Mesenchymal stem cell (in vitro differentiated cells and primary cell): ENCODE measurements at regions not wholly inside any gene's neighbourhood (a gene's known extent, or its start where the extent isn't known, plus 50 kb on each side); places are given as distances from the start of the nearest gene placed in this dataset.

Experiments used
- DNase-seq: peaks from one replicate; pipeline ENCODE4 v3.0.0-alpha.2; 2013
- H2AFZ ChIP-seq: one replicate; pipeline ENCODE4 v1.6.1; 2013; ENCODE audit warnings: low read depth, mild to moderate bottlenecking, control low read depth, inconsistent platforms, low read length, moderate library complexity
- H2AK5ac ChIP-seq: 2 replicates; pipeline ENCODE4 v1.6.1; 2013; ENCODE audit warnings: low read length, moderate library complexity, mild to moderate bottlenecking, inconsistent platforms; ENCODE audit not compliant: severe bottlenecking
- H2BK120ac ChIP-seq: one replicate; pipeline ENCODE4 v1.6.1; 2013; ENCODE audit warnings: low read depth, mild to moderate bottlenecking, inconsistent platforms, low read length, moderate library complexity
- H2BK12ac ChIP-seq, 2 experiments: one replicate each; pipeline ENCODE4 v1.6.1; 2013; ENCODE audit warnings: inconsistent platforms in 2 of 2, low read length in 2 of 2, mild to moderate bottlenecking in 2 of 2, moderate library complexity in 2 of 2, control low read depth in 1 of 2
- H2BK15ac ChIP-seq: one replicate; pipeline ENCODE4 v1.6.1; 2013; ENCODE audit warnings: mild to moderate bottlenecking, low read depth, inconsistent platforms; ENCODE audit not compliant: poor library complexity, severe bottlenecking
- H2BK5ac ChIP-seq: 2 replicates; pipeline ENCODE4 v1.6.1; 2013; ENCODE audit warnings: low read depth, mild to moderate bottlenecking, low read length, control low read depth, inconsistent platforms; ENCODE audit not compliant: poor library complexity, severe bottlenecking
- H3K14ac ChIP-seq, 2 experiments: one replicate each; pipeline ENCODE4 v1.6.1; 2013; ENCODE audit warnings: inconsistent platforms in 2 of 2, low read length in 2 of 2, control low read depth in 1 of 2, mild to moderate bottlenecking in 1 of 2, moderate library complexity in 1 of 2
- H3K18ac ChIP-seq, 2 experiments: one replicate each; pipeline ENCODE4 v1.6.1; 2013; ENCODE audit warnings: inconsistent platforms in 2 of 2, low read length in 2 of 2, control low read depth in 1 of 2, low read depth in 1 of 2, mild to moderate bottlenecking in 1 of 2
- H3K23ac ChIP-seq, 2 experiments: one replicate each; pipeline ENCODE4 v1.6.1; 2013; ENCODE audit warnings: inconsistent platforms in 2 of 2, low read length in 2 of 2, mild to moderate bottlenecking in 2 of 2, moderate library complexity in 2 of 2, control low read depth in 1 of 2
- H3K27ac ChIP-seq: 2 replicates; pipeline ENCODE4 v1.5.1; 2013; ENCODE audit warnings: mild to moderate bottlenecking, moderate library complexity, low read length, control low read depth, inconsistent platforms; ENCODE audit not compliant: poor library complexity, severe bottlenecking
- H3K27me3 ChIP-seq, 2 experiments: 2 replicates each; pipeline versions ENCODE4 v1.6.1 to v1.7.0; 2013; ENCODE audit warnings: low read length in 2 of 2, mild to moderate bottlenecking in 2 of 2, moderate library complexity in 2 of 2, control low read depth in 1 of 2, inconsistent platforms in 1 of 2; ENCODE audit not compliant: control insufficient read depth in 1 of 2, insufficient read depth in 1 of 2
- H3K36me3 ChIP-seq, 2 experiments: 2 replicates each; pipeline versions ENCODE4 v1.6.1 to v1.7.0; 2013; ENCODE audit warnings: low read length in 2 of 2, control low read depth in 1 of 2, inconsistent platforms in 1 of 2, low read depth in 1 of 2, mild to moderate bottlenecking in 1 of 2; ENCODE audit not compliant: insufficient read depth in 2 of 2, control insufficient read depth in 1 of 2
- H3K4ac ChIP-seq, 2 experiments: one replicate each; pipeline ENCODE4 v1.6.1; 2013; ENCODE audit warnings: inconsistent platforms in 2 of 2, low read length in 2 of 2, mild to moderate bottlenecking in 2 of 2, moderate library complexity in 2 of 2, control low read depth in 1 of 2, low read depth in 1 of 2
- H3K4me1 ChIP-seq: 2 replicates; pipeline ENCODE4 v1.6.1; 2013; ENCODE audit warnings: low read depth, low read length, control low read depth; ENCODE audit not compliant: control insufficient read depth, insufficient read depth
- H3K4me2 ChIP-seq: 2 replicates; pipeline ENCODE4 v1.6.1; 2013; ENCODE audit warnings: low read length, mild to moderate bottlenecking, inconsistent platforms; ENCODE audit not compliant: poor library complexity, severe bottlenecking
- H3K4me3 ChIP-seq, 2 experiments: 2 replicates each; pipeline versions ENCODE4 v1.5.1 to v1.7.0; 2013; ENCODE audit warnings: low read length in 2 of 2, mild to moderate bottlenecking in 2 of 2, control low read depth in 1 of 2, low read depth in 1 of 2; ENCODE audit not compliant: insufficient read depth in 1 of 2
- H3K79me1 ChIP-seq: replicated peaks from 2 replicates; pipeline ENCODE4 v1.6.1; 2013; ENCODE audit warnings: mild to moderate bottlenecking, control low read depth, low read length, inconsistent platforms; ENCODE audit not compliant: poor library complexity, severe bottlenecking
- H3K9ac ChIP-seq: 2 replicates; pipeline ENCODE4 v1.7.0; 2013; ENCODE audit warnings: mild to moderate bottlenecking, low read length, moderate library complexity
- H3K9me3 ChIP-seq: 2 replicates; pipeline ENCODE4 v1.7.0; 2013; ENCODE audit warnings: mild to moderate bottlenecking, low read length; ENCODE audit not compliant: control insufficient read depth
- H4K8ac ChIP-seq: one replicate; pipeline ENCODE4 v1.6.1; 2013; ENCODE audit warnings: inconsistent platforms, mild to moderate bottlenecking, low read length, moderate library complexity
- H4K91ac ChIP-seq: one replicate; pipeline ENCODE4 v1.6.1; 2013; ENCODE audit warnings: mild to moderate bottlenecking, low read length, inconsistent platforms
- WGBS: methylation state at CpG from one replicate; pipeline ENCODE4 v1.1.7; 2013; ENCODE audit warnings: mixed read lengths; 5-methylcytosine and 5-hydroxymethylcytosine counted together

DNA sequence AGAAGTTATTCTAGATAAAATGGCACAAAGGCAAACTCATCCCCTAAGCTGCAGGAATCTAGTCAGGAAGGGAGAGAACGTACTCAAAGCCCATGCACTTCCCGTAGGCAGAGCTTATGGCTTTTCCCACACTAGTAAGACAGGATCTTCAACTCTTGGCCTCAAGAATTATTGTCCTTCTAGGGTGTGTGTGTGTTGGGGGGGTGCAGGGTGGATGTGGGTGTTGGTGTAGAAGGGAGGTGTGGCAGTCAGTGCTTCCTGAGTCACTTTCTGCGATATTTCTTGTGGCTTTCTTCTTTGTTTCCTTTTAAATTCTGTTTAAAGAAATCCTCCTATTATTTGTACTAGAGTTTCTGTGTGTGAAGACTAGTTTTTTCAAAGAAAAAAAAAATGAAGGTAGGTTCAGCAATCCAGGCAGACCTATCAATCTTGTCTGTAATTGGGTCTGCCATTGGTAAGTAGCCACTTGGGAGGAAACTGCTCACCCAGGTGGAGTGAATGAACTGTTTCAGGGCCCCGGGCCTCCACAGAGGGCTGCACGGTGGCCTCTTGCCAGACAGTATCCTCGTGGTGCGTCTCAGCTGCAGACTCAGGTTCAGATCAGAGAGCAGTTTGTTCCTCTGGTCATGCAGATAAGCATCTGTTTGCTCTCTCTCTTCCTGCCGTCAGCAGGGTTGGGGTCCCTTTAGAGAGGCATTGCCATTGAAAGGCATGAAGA, 131.9 kb downstream of the NPR3 start:
- Histone ChIP-seq H3K14ac (no peak overlapping the region), H2AFZ (no peak overlapping the region), H3K23ac (no peak overlapping the region), H3K4me1 (no peaks in the 10 kb centered on the region), H2BK120ac (no peak overlapping the region), H3K27me3 (peaks cover 0 to 19% of the 10 kb centered on the region in 2 experiments), H3K4me2 (no peak overlapping the region), H3K9ac (no peak overlapping the region), H3K4ac (no peak overlapping the region), H3K36me3 (no peaks in the 10 kb centered on the region), H3K79me1 (no peaks in the 10 kb centered on the region), H2AK5ac (no peak overlapping the region), H4K8ac (no peak overlapping the region), H2BK12ac (no peak overlapping the region), H3K27ac (no peak overlapping the region), H4K91ac (no peak overlapping the region), H3K18ac (no peak overlapping the region), H2BK5ac (no peak overlapping the region), H2BK15ac (no peak overlapping the region), H3K9me3 (no peaks in the 10 kb centered on the region), H3K4me3 (no peak overlapping the region)
- no peak for DNase-seq
- 60% methylated on average over 7 of the region's 8 CpGs for WGBS

DNA sequence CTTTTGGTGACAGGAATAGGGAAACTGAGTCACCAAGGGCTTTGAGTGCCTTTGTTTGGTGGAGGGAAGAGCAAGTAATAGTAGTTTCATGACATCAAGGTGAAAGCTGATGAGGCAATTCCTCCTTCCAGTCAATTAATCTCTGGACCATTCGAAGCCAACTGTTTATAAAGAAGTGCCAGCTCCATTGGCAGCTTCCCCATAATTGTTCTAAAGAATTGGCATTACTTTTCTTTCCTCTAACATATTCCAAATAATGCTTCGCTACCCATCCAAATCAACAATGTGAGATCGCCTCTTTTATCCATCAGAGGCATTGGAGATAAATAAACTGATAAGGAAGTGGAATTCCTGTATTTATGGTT, 132.4 kb downstream of the NPR3 start:
- Histone ChIP-seq H2BK120ac (no peak overlapping the region), H3K27ac (no peak overlapping the region), H2BK15ac (no peak overlapping the region), H3K9ac (no peak overlapping the region), H3K79me1 (no peaks in the 10 kb centered on the region), H3K9me3 (no peaks in the 10 kb centered on the region), H4K91ac (no peak overlapping the region), H2AFZ (no peak overlapping the region), H3K23ac (no peak overlapping the region), H3K14ac (no peak overlapping the region), H2BK12ac (no peak overlapping the region), H3K4me3 (no peak overlapping the region), H3K36me3 (no peaks in the 10 kb centered on the region), H3K4ac (no peak overlapping the region), H2AK5ac (no peak overlapping the region), H2BK5ac (no peak overlapping the region), H3K4me2 (no peak overlapping the region), H3K27me3 (peaks cover 0 to 19% of the 10 kb centered on the region in 2 experiments), H4K8ac (no peak overlapping the region), H3K18ac (no peak overlapping the region), H3K4me1 (no peaks in the 10 kb centered on the region)
- 90% methylated on average over 1 of the region's 3 CpGs for WGBS
- DNase-seq = no peak

DNA sequence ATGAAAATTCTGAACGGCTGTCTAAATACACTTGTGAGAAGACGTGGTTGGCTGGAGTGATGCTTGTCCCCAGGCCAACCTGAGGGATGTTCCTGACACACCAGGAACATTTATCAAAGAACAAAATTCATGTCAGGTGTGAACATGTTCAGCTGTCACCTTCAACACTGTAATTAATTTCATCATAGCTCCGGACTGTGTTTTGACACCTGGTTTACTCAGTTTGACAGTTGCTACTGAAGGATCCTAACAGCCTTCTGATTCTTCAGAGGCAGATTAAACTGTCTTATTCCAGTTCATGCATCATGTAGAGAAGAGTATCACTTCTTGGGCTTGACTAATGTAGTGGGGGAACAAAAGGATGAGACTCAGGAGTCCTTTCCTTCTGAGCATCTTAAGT, 134.1 kb downstream of the NPR3 start:
- Histone ChIP-seq H2BK5ac (no peak overlapping the region), H3K14ac (no peak overlapping the region), H3K18ac (no peak overlapping the region), H3K27ac (no peak overlapping the region), H3K23ac (no peak overlapping the region), H3K36me3 (no peaks in the 10 kb centered on the region), H2BK120ac (no peak overlapping the region), H3K4me2 (no peak overlapping the region), H4K91ac (no peak overlapping the region), H2BK12ac (no peak overlapping the region), H3K4me3 (no peak overlapping the region), H3K79me1 (no peaks in the 10 kb centered on the region), H3K9me3 (no peaks in the 10 kb centered on the region), H3K4me1 (no peaks in the 10 kb centered on the region), H4K8ac (no peak overlapping the region), H2BK15ac (no peak overlapping the region), H2AFZ (no peak overlapping the region), H3K27me3 (peaks cover 0 to 33% of the 10 kb centered on the region in 2 experiments), H3K4ac (no peak overlapping the region), H2AK5ac (no peak overlapping the region), H3K9ac (no peak overlapping the region)
- WGBS = 85% methylated on average over 3 of the region's 3 CpGs
- no peak for DNase-seq

DNA sequence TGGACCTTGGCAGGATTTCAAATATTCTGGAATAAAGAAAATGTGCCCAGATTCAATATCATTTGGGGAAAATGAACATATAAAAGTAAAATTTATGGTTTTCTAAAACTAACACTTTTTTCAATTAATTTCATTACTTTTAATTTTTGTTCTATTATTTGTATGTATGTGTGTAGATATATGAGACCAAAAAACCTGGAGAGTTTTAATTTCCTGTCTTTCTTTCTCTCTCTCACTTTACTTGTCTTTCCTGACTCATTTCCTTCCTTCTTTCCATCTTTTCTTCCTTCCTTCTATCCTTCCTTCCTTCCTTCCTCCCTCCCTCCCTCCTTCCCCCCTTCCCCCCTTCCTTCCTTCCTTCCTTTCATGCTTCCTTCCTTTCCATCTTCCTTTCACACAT, 137.0 kb downstream of the NPR3 start:
- no peak overlapping the region for H2BK12ac ChIP-seq
- no peak overlapping the region for H3K4me2 ChIP-seq
- H3K14ac ChIP-seq = no peak overlapping the region
- DNase-seq = no peak
- no peaks in the 10 kb centered on the region for H3K79me1 ChIP-seq
- H4K8ac ChIP-seq = no peak overlapping the region
- H3K9me3 ChIP-seq = no peaks in the 10 kb centered on the region
- H3K4ac ChIP-seq = no peak overlapping the region
- no peak overlapping the region for H2AFZ ChIP-seq
- peaks cover 0 to 38% of the 10 kb centered on the region in 2 experiments for H3K27me3 ChIP-seq
- no peak overlapping the region for H3K18ac ChIP-seq
- H4K91ac ChIP-seq = no peak overlapping the region
- H2BK120ac ChIP-seq = no peak overlapping the region
- H2BK5ac ChIP-seq = no peak overlapping the region
- peaks cover 3% of the 10 kb centered on the region for H3K4me1 ChIP-seq
- no peak overlapping the region for H2BK15ac ChIP-seq
- no peak overlapping the region for H3K9ac ChIP-seq
- no peaks in the 10 kb centered on the region for H3K36me3 ChIP-seq
- no peak overlapping the region for H3K27ac ChIP-seq
- no peak overlapping the region for H3K23ac ChIP-seq
- no peak overlapping the region for H3K4me3 ChIP-seq
- H2AK5ac ChIP-seq = no peak overlapping the region
